ENCODE measurements at regions not wholly inside any gene's neighbourhood (a gene's known extent, or its start where the extent isn't known, plus 50 kb on each side); places are given as distances from the start of the nearest gene placed in this dataset.

DNA sequence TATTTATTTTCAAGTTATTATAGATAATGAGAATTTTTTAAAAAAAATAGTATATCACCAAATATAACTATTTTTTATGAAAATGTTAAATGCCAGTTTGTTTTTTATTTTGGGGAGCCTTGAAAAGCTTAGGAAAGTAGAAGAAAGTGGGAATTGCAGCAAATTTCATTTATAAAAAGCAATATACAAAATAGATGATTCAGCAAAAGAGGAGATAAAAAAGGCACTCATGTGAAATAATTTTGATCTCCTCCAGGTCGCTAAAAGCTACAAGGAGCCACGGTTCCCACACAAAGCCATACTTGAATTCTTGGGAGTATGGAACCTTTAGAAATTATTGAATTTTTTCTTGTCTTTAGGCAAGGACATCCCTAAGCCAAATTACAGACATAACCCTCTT lies 625.0 kb upstream of the SGO1 start:
- no peaks in the 10 kb centered on the region for H3K9me2 ChIP-seq (ENCODE audit: insufficient read depth, low read length)

GRCh38 chr3:20810555-20810954 lies 624.5 kb upstream of the SGO1 start:
- no peak overlapping the region for H2AFZ ChIP-seq (ENCODE audit: low read depth, low read length)
- no peaks in the 10 kb centered on the region for H3K79me2 ChIP-seq (replicated peaks; ENCODE audit: insufficient read depth, low read length)
- H3K27ac ChIP-seq (ENCODE audit: low read length), result no peak overlapping the region
- H3K4me2 ChIP-seq (ENCODE audit: low read length), result no peak overlapping the region
- no peaks in the 10 kb centered on the region for H4K20me1 ChIP-seq (ENCODE audit: insufficient read depth)
- no peaks in the 10 kb centered on the region for H3K36me3 ChIP-seq (ENCODE audit: insufficient read depth, low read length)
- H3K4me3 ChIP-seq (ENCODE audit: low read length), result no peak overlapping the region
- no peaks in the 10 kb centered on the region for H3K27me3 ChIP-seq (ENCODE audit: insufficient read depth, low read depth, low read length)
- H3K9me3 ChIP-seq (ENCODE audit: low read length), result no peaks in the 10 kb centered on the region
- H3K9ac ChIP-seq (ENCODE audit: low read length), result no peak overlapping the region
- H3K9me2 ChIP-seq (ENCODE audit: insufficient read depth, low read length), result no peaks in the 10 kb centered on the region
- TF ChIP-seq EZH2 (IDR thresholded peaks at IDR 0.05; ENCODE audit: borderline replicate concordance, insufficient read depth, low read length, poor library complexity, severe bottlenecking) (no peak), REST (IDR thresholded peaks at IDR 0.05; ENCODE audit: borderline replicate concordance) (no peak), SMC3 (conservative IDR thresholded peaks at IDR 0.05; ENCODE audit: poor library complexity) (no peak), EP300 (conservative IDR thresholded peaks at IDR 0.05; ENCODE audit: poor library complexity, severe bottlenecking) (no peak), MXI1 (conservative IDR thresholded peaks at IDR 0.05; ENCODE audit: poor library complexity, severe bottlenecking) (no peak), TAF1 (IDR thresholded peaks at IDR 0.05; ENCODE audit: low read depth) (no peak), RAD21 (conservative IDR thresholded peaks at IDR 0.05) (no peak), POLR2AphosphoS5 (IDR thresholded peaks at IDR 0.05) (no peak)
- TF ChIP-seq, protein P1, sequence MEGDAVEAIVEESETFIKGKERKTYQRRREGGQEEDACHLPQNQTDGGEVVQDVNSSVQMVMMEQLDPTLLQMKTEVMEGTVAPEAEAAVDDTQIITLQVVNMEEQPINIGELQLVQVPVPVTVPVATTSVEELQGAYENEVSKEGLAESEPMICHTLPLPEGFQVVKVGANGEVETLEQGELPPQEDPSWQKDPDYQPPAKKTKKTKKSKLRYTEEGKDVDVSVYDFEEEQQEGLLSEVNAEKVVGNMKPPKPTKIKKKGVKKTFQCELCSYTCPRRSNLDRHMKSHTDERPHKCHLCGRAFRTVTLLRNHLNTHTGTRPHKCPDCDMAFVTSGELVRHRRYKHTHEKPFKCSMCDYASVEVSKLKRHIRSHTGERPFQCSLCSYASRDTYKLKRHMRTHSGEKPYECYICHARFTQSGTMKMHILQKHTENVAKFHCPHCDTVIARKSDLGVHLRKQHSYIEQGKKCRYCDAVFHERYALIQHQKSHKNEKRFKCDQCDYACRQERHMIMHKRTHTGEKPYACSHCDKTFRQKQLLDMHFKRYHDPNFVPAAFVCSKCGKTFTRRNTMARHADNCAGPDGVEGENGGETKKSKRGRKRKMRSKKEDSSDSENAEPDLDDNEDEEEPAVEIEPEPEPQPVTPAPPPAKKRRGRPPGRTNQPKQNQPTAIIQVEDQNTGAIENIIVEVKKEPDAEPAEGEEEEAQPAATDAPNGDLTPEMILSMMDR (IDR thresholded peaks at IDR 0.05; ENCODE audit: poor library complexity, severe bottlenecking), result no peak
- H3F3A ChIP-seq (ENCODE audit: insufficient read depth, low read length, poor library complexity, severe bottlenecking), result no peaks in the 10 kb centered on the region

More for the DNA sequence above, 625.0 kb upstream of the SGO1 start:
- Histone ChIP-seq H3K79me2 (replicated peaks; ENCODE audit: insufficient read depth, low read length) (no peaks in the 10 kb centered on the region), H4K20me1 (ENCODE audit: insufficient read depth) (no peaks in the 10 kb centered on the region), H3K4me3 (ENCODE audit: low read length) (no peak overlapping the region), H3F3A (ENCODE audit: insufficient read depth, low read length, poor library complexity, severe bottlenecking) (no peaks in the 10 kb centered on the region), H3K27ac (ENCODE audit: low read length) (no peak overlapping the region), H2AFZ (ENCODE audit: low read depth, low read length) (no peak overlapping the region), H3K27me3 (ENCODE audit: insufficient read depth, low read depth, low read length) (no peaks in the 10 kb centered on the region), H3K4me2 (ENCODE audit: low read length) (no peak overlapping the region), H3K9me3 (ENCODE audit: low read length) (no peaks in the 10 kb centered on the region), H3K9ac (ENCODE audit: low read length) (no peak overlapping the region), H3K36me3 (ENCODE audit: insufficient read depth, low read length) (no peaks in the 10 kb centered on the region)
- TF ChIP-seq REST (IDR thresholded peaks at IDR 0.05; ENCODE audit: borderline replicate concordance), result no peak
- TF ChIP-seq MXI1 (conservative IDR thresholded peaks at IDR 0.05; ENCODE audit: poor library complexity, severe bottlenecking), result no peak
- no peak for TF ChIP-seq RAD21 (conservative IDR thresholded peaks at IDR 0.05)
- no peak for TF ChIP-seq EP300 (conservative IDR thresholded peaks at IDR 0.05; ENCODE audit: poor library complexity, severe bottlenecking)
- no peak for TF ChIP-seq POLR2AphosphoS5 (IDR thresholded peaks at IDR 0.05)
- TF ChIP-seq, protein P1 (IDR thresholded peaks at IDR 0.05; ENCODE audit: poor library complexity, severe bottlenecking), result no peak
- TF ChIP-seq SMC3 (conservative IDR thresholded peaks at IDR 0.05; ENCODE audit: poor library complexity), result no peak
- TF ChIP-seq EZH2 (IDR thresholded peaks at IDR 0.05; ENCODE audit: borderline replicate concordance, insufficient read depth, low read length, poor library complexity, severe bottlenecking), result no peak
- no peak for TF ChIP-seq TAF1 (IDR thresholded peaks at IDR 0.05; ENCODE audit: low read depth)

Data from neural cell (in vitro differentiated cells).